RWPE1 (cell line): ENCODE measurements at regions not wholly inside any gene's neighbourhood (a gene's known extent, or its start where the extent isn't known, plus 50 kb on each side); places are given as distances from the start of the nearest gene placed in this dataset.

Experiments used
- CTCF ChIA-PET: fragments of 350-600 bp; sonication (Branson Sonifier 250); formaldehyde crosslinking; extraction: SDS; loops from one replicate; lab custom pipeline; 2021; lab: Yijun Ruan, JAX
- POLR2A ChIA-PET: fragments of 400-600 bp; formaldehyde crosslinking; extraction: SDS; loops from one replicate; lab custom pipeline; 2020; ENCODE audit warnings: antibody characterized with exemption; ENCODE audit not compliant: low non-redundant PET; lab: Yijun Ruan, JAX
- DNase-seq: peaks from one replicate; pipeline ENCODE4 v3.0.0; 2012; ENCODE audit warnings: low spot score
- H3K27ac ChIP-seq: fragments of 450-650 bp; 2 replicates; pipeline ENCODE4 v1.5.1; 2017
- TF ChIP-seq, protein P1 (sequence below): fragments of 450-650 bp; conservative IDR thresholded peaks from 2 replicates; pipeline ENCODE4 v1.5.1; 2017; ENCODE audit warnings: low read depth, mild to moderate bottlenecking

GRCh38 chrY:7272556-7273195, 361.1 kb upstream of the AMELY start:
- POLR2A ChIA-PET: no interaction called here
- peak overlapping the region; percentile 88 for H3K27ac ChIP-seq
- TF ChIP-seq, protein P1, sequence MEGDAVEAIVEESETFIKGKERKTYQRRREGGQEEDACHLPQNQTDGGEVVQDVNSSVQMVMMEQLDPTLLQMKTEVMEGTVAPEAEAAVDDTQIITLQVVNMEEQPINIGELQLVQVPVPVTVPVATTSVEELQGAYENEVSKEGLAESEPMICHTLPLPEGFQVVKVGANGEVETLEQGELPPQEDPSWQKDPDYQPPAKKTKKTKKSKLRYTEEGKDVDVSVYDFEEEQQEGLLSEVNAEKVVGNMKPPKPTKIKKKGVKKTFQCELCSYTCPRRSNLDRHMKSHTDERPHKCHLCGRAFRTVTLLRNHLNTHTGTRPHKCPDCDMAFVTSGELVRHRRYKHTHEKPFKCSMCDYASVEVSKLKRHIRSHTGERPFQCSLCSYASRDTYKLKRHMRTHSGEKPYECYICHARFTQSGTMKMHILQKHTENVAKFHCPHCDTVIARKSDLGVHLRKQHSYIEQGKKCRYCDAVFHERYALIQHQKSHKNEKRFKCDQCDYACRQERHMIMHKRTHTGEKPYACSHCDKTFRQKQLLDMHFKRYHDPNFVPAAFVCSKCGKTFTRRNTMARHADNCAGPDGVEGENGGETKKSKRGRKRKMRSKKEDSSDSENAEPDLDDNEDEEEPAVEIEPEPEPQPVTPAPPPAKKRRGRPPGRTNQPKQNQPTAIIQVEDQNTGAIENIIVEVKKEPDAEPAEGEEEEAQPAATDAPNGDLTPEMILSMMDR: no peak
- DNase-seq: no peak
- CTCF ChIA-PET: no interaction called here

DNA sequence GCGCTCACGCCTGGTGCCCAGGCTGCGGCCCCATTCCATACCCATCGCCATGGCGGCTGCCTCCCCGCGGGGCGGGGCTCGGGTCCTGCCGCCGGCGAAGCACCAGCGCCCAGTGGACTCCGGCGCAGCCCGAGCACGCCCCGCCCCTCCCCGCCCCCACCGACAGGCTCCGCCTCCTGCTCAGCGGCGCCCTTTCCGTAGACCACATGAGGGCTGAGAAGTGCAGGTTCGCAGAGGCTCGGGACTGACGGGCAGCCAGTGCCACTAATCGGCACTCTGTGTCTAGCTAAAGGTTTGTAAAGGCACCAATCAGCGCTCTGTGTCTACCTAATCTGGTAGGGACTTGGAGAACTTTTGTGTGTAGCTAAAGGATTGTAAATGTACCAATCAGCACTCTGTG, 352.2 kb upstream of the AMELY start:
- CTCF ChIA-PET: no interaction called here
- H3K27ac ChIP-seq: no peak overlapping the region
- DNase-seq: no peak
- TF ChIP-seq, protein P1: no peak
- POLR2A ChIA-PET: no interaction called here

- POLR2A ChIA-PET: no interaction called here
- no peak overlapping the region for H3K27ac ChIP-seq
- no peak for DNase-seq
- TF ChIP-seq, protein P1: no peak
- CTCF ChIA-PET: no interaction called here
Observed at GRCh38 chrY:7262531-7262930, 351.0 kb upstream of the AMELY start.

- ChIA-PET POLR2A (no interaction called here), CTCF (no interaction called here)
- TF ChIP-seq, protein P1: no peak
- DNase-seq: no peak
- no peak overlapping the region for H3K27ac ChIP-seq
Observed at GRCh38 chrY:7261254-7261653, 349.7 kb upstream of the AMELY start.

DNA sequence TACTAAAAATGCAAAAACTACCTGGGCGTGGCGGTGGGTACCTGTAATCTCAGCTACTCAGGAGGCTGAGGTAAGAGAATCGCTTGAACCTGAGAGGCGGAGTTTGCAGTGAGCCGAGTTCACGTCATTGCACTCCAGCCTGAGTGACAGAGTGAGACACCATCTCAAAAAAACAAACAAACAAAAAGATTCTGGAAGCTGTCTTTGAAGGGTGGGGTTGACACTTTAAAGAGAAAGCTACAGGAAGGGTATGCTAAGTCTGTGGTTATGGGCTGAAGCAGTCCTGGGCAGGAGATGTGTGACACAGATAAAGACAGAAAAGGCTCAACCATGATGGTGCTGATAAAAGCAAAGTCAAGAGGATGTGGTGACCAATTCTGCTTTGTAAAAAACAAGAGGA, 328.5 kb upstream of the AMELY start:
- no peak for DNase-seq
- POLR2A ChIA-PET: no interaction called here

GRCh38 chrY:7211971-7212370, 300.4 kb upstream of the AMELY start:
- POLR2A ChIA-PET: no interaction called here
- TF ChIP-seq, protein P1: no peak
- DNase-seq: no peak
- no peak overlapping the region for H3K27ac ChIP-seq
- CTCF ChIA-PET: no interaction called here

More for the DNA sequence above, 328.5 kb upstream of the AMELY start:
- TF ChIP-seq, protein P1: no peak
- H3K27ac ChIP-seq: no peak overlapping the region
- CTCF ChIA-PET: no interaction called here

- POLR2A ChIA-PET: no interaction called here
- TF ChIP-seq, protein P1: no peak
- no peak for DNase-seq
- no peak overlapping the region for H3K27ac ChIP-seq
- CTCF ChIA-PET: no interaction called here
Observed at GRCh38 chrY:7204456-7204855, 292.9 kb upstream of the AMELY start.
